ENCODE measurements at regions not wholly inside any gene's neighbourhood (a gene's known extent, or its start where the extent isn't known, plus 50 kb on each side); places are given as distances from the start of the nearest gene placed in this dataset.
A peak's percentile ranks its signal among the peaks of the same experiment; 100 is the strongest.

DNA sequence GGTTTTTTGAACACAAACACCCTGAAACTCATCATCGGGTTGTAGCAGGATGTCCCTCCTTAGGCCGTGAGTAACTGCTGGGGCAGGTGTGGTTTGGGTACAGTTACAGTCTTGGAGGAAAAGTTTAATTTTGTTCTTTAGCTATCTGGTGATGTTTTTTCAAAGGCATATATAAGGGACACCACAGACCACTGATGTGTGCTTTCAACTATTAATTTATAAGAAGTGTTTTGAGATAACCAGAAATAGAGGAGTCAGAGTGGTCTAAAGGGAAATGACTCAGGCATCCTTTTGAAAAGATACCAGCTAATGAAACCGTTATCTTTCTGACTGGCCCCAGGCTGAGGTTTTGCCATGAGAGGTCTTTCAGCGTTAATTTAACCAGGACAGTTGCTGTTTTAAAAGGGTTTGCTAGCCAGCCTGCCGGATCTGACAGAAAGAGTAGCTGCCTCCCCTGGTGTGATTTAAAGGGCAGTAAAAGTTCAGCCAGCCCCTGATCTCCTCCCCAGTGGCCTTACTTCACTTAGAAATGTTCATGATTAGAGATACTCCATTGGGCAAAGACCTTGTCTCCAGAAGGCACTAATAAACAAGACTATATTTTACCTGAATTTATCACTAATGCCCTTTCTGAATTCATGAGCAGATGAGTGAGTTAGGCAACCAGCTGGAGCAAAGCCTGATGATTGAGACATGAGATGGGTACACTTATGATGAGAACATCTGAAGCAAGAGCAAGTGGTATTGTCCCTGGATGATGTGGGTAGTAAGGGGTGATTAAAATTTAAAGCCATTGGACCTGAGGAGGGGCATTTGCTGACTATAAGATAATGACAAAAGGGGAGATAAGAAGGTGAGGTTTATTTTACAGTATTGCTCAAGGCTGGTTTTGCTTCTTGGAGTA is 482.5 kb upstream of the TBL1XR1 start:
- CTCF ChIA-PET = interaction anchor here (0.6 kb wide), 1 partner anchor 82 kb away, joined by 5 read pairs; no protein-coding TSS in a partner anchor
- peak overlapping the region; percentile 50 for H3K27ac ChIP-seq (ENCODE audit: low read depth, low read length)
- DNase-seq (ENCODE audit: low read depth, low spot score) = no peak
- POLR2A ChIA-PET = no interaction called here
- no peak for TF ChIP-seq CTCF (IDR thresholded peaks at IDR 0.05; ENCODE audit: low read depth, low read length)
- no peak overlapping the region for H3K4me3 ChIP-seq (ENCODE audit: low read depth, low read length)
- no peaks in the 10 kb centered on the region for H3K27me3 ChIP-seq (ENCODE audit: control insufficient read depth, insufficient read depth, low read length)
- H3K9me3 ChIP-seq (ENCODE audit: control insufficient read depth, insufficient read depth, low read length) = no peaks in the 10 kb centered on the region

GRCh38 chr3:177680472-177680821 is 483.2 kb upstream of the TBL1XR1 start:
- no peak overlapping the region for H3K27ac ChIP-seq (ENCODE audit: low read depth, low read length)
- no peak overlapping the region for H3K4me3 ChIP-seq (ENCODE audit: low read depth, low read length)
- H3K9me3 ChIP-seq (ENCODE audit: control insufficient read depth, insufficient read depth, low read length) = no peaks in the 10 kb centered on the region
- TF ChIP-seq CTCF (IDR thresholded peaks at IDR 0.05; ENCODE audit: low read depth, low read length) = no peak
- H3K27me3 ChIP-seq (ENCODE audit: control insufficient read depth, insufficient read depth, low read length) = no peaks in the 10 kb centered on the region
- ChIA-PET CTCF (interaction anchor here (0.6 kb wide), 2 partner anchors 82 to 320 kb away, joined by 3 to 5 read pairs; no protein-coding TSS in a partner anchor), POLR2A (no interaction called here)
- DNase-seq (ENCODE audit: low read depth, low spot score) = no peak

GRCh38 chr3:177681156-177681555 is 483.9 kb upstream of the TBL1XR1 start:
- no peak for TF ChIP-seq CTCF (IDR thresholded peaks at IDR 0.05; ENCODE audit: low read depth, low read length)
- no peak for DNase-seq (ENCODE audit: low read depth, low spot score)
- CTCF ChIA-PET = no interaction called here
- Histone ChIP-seq H3K27ac (ENCODE audit: low read depth, low read length) (no peak overlapping the region), H3K4me3 (ENCODE audit: low read depth, low read length) (no peak overlapping the region), H3K27me3 (ENCODE audit: control insufficient read depth, insufficient read depth, low read length) (no peaks in the 10 kb centered on the region), H3K9me3 (ENCODE audit: control insufficient read depth, insufficient read depth, low read length) (no peaks in the 10 kb centered on the region)
- POLR2A ChIA-PET = no interaction called here

- Histone ChIP-seq H3K27ac (ENCODE audit: low read depth, low read length) (no peak overlapping the region), H3K27me3 (ENCODE audit: control insufficient read depth, insufficient read depth, low read length) (no peaks in the 10 kb centered on the region), H3K9me3 (ENCODE audit: control insufficient read depth, insufficient read depth, low read length) (no peaks in the 10 kb centered on the region), H3K4me3 (ENCODE audit: low read depth, low read length) (no peak overlapping the region)
- no peak for TF ChIP-seq CTCF (IDR thresholded peaks at IDR 0.05; ENCODE audit: low read depth, low read length)
- ChIA-PET POLR2A (no interaction called here), CTCF (no interaction called here)
- no peak for DNase-seq (ENCODE audit: low read depth, low spot score)
Measured at GRCh38 chr3:177681852-177682251, 484.6 kb upstream of the TBL1XR1 start.

GRCh38 chr3:177683586-177683985 is 486.3 kb upstream of the TBL1XR1 start:
- Histone ChIP-seq H3K9me3 (ENCODE audit: control insufficient read depth, insufficient read depth, low read length) (no peaks in the 10 kb centered on the region), H3K27ac (ENCODE audit: low read depth, low read length) (no peak overlapping the region), H3K4me3 (ENCODE audit: low read depth, low read length) (no peak overlapping the region), H3K27me3 (ENCODE audit: control insufficient read depth, insufficient read depth, low read length) (no peaks in the 10 kb centered on the region)
- DNase-seq (ENCODE audit: low read depth, low spot score) = no peak
- ChIA-PET CTCF (no interaction called here), POLR2A (no interaction called here)
- TF ChIP-seq CTCF (IDR thresholded peaks at IDR 0.05; ENCODE audit: low read depth, low read length) = no peak
